Neuronal stem cell (in vitro differentiated cells): ENCODE measurements at regions not wholly inside any gene's neighbourhood (a gene's known extent, or its start where the extent isn't known, plus 50 kb on each side); places are given as distances from the start of the nearest gene placed in this dataset.

ENCODE experiments used
- DNase-seq: peaks from one replicate; pipeline ENCODE4 v3.0.0-alpha.2; 2013; ENCODE audit warnings: low spot score
- H2AFZ ChIP-seq: one replicate; pipeline ENCODE4 v1.6.1; 2013; ENCODE audit warnings: mild to moderate bottlenecking, low read length, inconsistent platforms
- H2AK5ac ChIP-seq: 2 replicates; pipeline ENCODE4 v1.6.1; 2013; ENCODE audit warnings: low read depth, mild to moderate bottlenecking, inconsistent platforms, low read length, moderate library complexity, mixed read lengths
- H2BK120ac ChIP-seq: 2 replicates; pipeline ENCODE4 v1.6.1; 2013; ENCODE audit warnings: low read depth, mild to moderate bottlenecking, inconsistent platforms, low read length, moderate library complexity, mixed read lengths
- H2BK12ac ChIP-seq: one replicate; pipeline ENCODE4 v1.6.1; 2013; ENCODE audit warnings: low read length, inconsistent platforms
- H2BK15ac ChIP-seq: 2 replicates; pipeline ENCODE4 v1.6.1; 2013; ENCODE audit warnings: mild to moderate bottlenecking, low read length, inconsistent platforms, mixed read lengths
- H2BK5ac ChIP-seq: one replicate; pipeline ENCODE4 v1.6.1; 2013; ENCODE audit warnings: inconsistent platforms, mild to moderate bottlenecking, low read length, moderate library complexity
- H3K14ac ChIP-seq: one replicate; pipeline ENCODE4 v1.6.1; 2013; ENCODE audit warnings: low read length, inconsistent platforms
- H3K18ac ChIP-seq: 2 replicates; pipeline ENCODE4 v1.6.1; 2013; ENCODE audit warnings: low read length, inconsistent platforms
- H3K23ac ChIP-seq: 2 replicates; pipeline ENCODE4 v1.6.1; 2013; ENCODE audit warnings: low read depth, mild to moderate bottlenecking, mixed read lengths, low read length, inconsistent platforms; ENCODE audit not compliant: poor library complexity
- H3K27ac ChIP-seq: replicated peaks from 3 replicates; pipeline ENCODE4 v1.5.1; 2013; ENCODE audit warnings: low read length, inconsistent platforms
- H3K27me3 ChIP-seq, 3 experiments: 2 replicates each; pipeline ENCODE4 v1.6.1; 2013; ENCODE audit warnings: low read length in 3 of 3, mild to moderate bottlenecking in 2 of 3, inconsistent platforms in 1 of 3, low read depth in 1 of 3, mixed read lengths in 1 of 3, moderate library complexity in 1 of 3; ENCODE audit not compliant: control insufficient read depth in 3 of 3, insufficient read depth in 3 of 3
- H3K36me3 ChIP-seq, 2 donors: replicated peaks in 1 of 2; 2 replicates each; pipeline ENCODE4 v1.6.1; 2013; ENCODE audit warnings: low read length in 2 of 2; ENCODE audit not compliant: control insufficient read depth in 2 of 2, insufficient read depth in 2 of 2
- H3K4ac ChIP-seq: 2 replicates; pipeline ENCODE4 v1.6.1; 2013; ENCODE audit warnings: inconsistent platforms, mild to moderate bottlenecking, low read length, moderate library complexity
- H3K4me1 ChIP-seq, 2 donors: 1 replicate in 1 of 2; 2 replicates in 1 of 2; pipeline ENCODE4 v1.6.1; 2013; ENCODE audit warnings: low read length in 2 of 2, low read depth in 1 of 2; ENCODE audit not compliant: control insufficient read depth in 2 of 2, insufficient read depth in 1 of 2
- H3K4me2 ChIP-seq: one replicate; pipeline ENCODE4 v1.6.1; 2013; ENCODE audit warnings: mild to moderate bottlenecking, low read length, inconsistent platforms; ENCODE audit not compliant: insufficient read depth, poor library complexity, severe bottlenecking
- H3K4me3 ChIP-seq, 2 donors: 2 replicates each; pipeline ENCODE4 v1.5.1; 2013; ENCODE audit warnings: low read length in 2 of 2, mild to moderate bottlenecking in 2 of 2, inconsistent platforms in 1 of 2, moderate library complexity in 1 of 2
- H3K79me1 ChIP-seq: one replicate; pipeline ENCODE4 v1.6.1; 2013; ENCODE audit warnings: low read depth, mild to moderate bottlenecking, inconsistent platforms, low read length, moderate library complexity
- H3K9ac ChIP-seq: one replicate; pipeline ENCODE4 v1.6.1; 2013; ENCODE audit warnings: mild to moderate bottlenecking, low read depth, low read length, inconsistent platforms; ENCODE audit not compliant: poor library complexity
- H3K9me3 ChIP-seq, 2 donors: replicated peaks in 1 of 2; 2 replicates each; pipeline versions ENCODE3 to v1.6.1; 2013; ENCODE audit warnings: low read length in 2 of 2, mild to moderate bottlenecking in 2 of 2, inconsistent platforms in 1 of 2, low read depth in 1 of 2, mixed read lengths in 1 of 2, moderate library complexity in 1 of 2; ENCODE audit not compliant: control insufficient read depth in 2 of 2, insufficient read depth in 1 of 2
- H4K8ac ChIP-seq: one replicate; pipeline ENCODE4 v1.6.1; 2013; ENCODE audit warnings: low read depth, mild to moderate bottlenecking, inconsistent platforms, low read length, moderate library complexity
- H4K91ac ChIP-seq: one replicate; pipeline ENCODE4 v1.6.1; 2013; ENCODE audit warnings: low read length, low read depth, mild to moderate bottlenecking, inconsistent platforms; ENCODE audit not compliant: poor library complexity
- WGBS, 2 donors: extraction: QIAGEN DNeasy Blood & Tissue Kit; methylation state at CpG; one replicate each; pipeline ENCODE4 v1.1.7; 2013; ENCODE audit warnings: missing lambda C conversion rate in 2 of 2, mixed read lengths in 1 of 2; ENCODE audit not compliant: insufficient read length in 2 of 2, insufficient replicate concordance in 1 of 2; ENCODE audit errors: extremely low coverage in 2 of 2; 5-methylcytosine and 5-hydroxymethylcytosine counted together

DNA sequence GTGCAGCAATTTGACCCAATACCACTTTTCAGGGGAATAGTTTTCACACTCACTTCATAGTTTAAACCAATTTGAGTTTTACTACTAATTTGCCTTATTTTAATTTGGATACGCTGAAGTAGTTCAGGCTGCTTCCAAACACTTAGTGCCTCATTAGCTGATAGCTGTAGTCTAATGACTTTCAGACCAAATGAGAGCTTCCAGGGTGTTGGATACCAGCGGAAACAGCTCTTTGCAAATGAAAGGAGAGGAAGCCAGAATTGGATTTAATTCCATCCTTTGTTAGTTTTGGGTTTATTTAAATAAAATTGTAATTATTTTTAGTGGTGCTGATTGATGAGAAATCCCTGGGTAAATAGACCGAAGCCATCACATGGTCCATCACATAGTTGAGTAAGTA is 158.3 kb upstream of the SEL1L start:
- Histone ChIP-seq H2AK5ac (no peak overlapping the region), H3K9me3 (no peaks in the 10 kb centered on the region), H3K27ac (no peak overlapping the region), H3K79me1 (no peaks in the 10 kb centered on the region), H3K14ac (no peak overlapping the region), H3K27me3 (no peaks in the 10 kb centered on the region), H2BK5ac (no peak overlapping the region), H3K4me1 (no peaks in the 10 kb centered on the region), H3K4ac (no peak overlapping the region), H4K91ac (no peak overlapping the region), H3K36me3 (no peaks in the 10 kb centered on the region), H3K23ac (no peak overlapping the region), H3K4me2 (no peak overlapping the region), H2BK120ac (no peak overlapping the region), H4K8ac (no peak overlapping the region), H2AFZ (no peak overlapping the region), H3K4me3 (no peak overlapping the region), H3K9ac (no peak overlapping the region), H2BK12ac (no peak overlapping the region), H3K18ac (no peak overlapping the region), H2BK15ac (no peak overlapping the region)
- no CpG with 5 or more reads among the region's 3 CpGs for WGBS, 2 donors
- no peak for DNase-seq

DNA sequence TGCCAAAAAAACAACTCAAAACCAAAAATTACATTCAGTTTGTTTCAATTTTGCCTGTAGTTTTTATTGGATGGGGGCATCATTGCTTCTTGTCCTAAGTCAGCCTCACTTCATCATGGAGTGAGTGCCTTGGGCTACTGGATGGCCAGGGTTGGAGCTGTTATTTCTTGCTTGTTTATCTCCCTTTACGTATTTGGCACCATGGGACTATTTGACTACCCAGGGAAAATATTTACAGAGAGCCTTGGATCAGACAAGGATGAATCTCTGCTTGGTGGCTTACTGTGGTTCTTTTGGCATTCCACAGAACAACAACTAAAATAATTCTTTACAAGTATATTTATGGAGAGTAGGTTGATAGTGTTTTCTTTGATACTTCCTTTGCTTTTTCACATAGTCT is 160.8 kb upstream of the SEL1L start:
- H2BK5ac ChIP-seq, result no peak overlapping the region
- H2BK12ac ChIP-seq, result no peak overlapping the region
- no peak overlapping the region for H3K27ac ChIP-seq
- H4K91ac ChIP-seq, result no peak overlapping the region
- no peak for DNase-seq
- no peak overlapping the region for H3K4me2 ChIP-seq
- H2BK15ac ChIP-seq, result no peak overlapping the region
- H3K27me3 ChIP-seq, result no peaks in the 10 kb centered on the region
- H3K4me3 ChIP-seq, result no peak overlapping the region
- no peaks in the 10 kb centered on the region for H3K9me3 ChIP-seq
- no peak overlapping the region for H3K9ac ChIP-seq
- no peaks in the 10 kb centered on the region for H3K79me1 ChIP-seq
- H2AK5ac ChIP-seq, result no peak overlapping the region
- WGBS, 2 donors, result no CpG with 5 or more reads among the region's 1 CpG
- H3K4ac ChIP-seq, result no peak overlapping the region
- no peak overlapping the region for H3K14ac ChIP-seq
- no peaks in the 10 kb centered on the region for H3K4me1 ChIP-seq
- no peak overlapping the region for H3K23ac ChIP-seq
- no peak overlapping the region for H4K8ac ChIP-seq
- H2BK120ac ChIP-seq, result no peak overlapping the region
- no peak overlapping the region for H3K18ac ChIP-seq
- no peaks in the 10 kb centered on the region for H3K36me3 ChIP-seq
- H2AFZ ChIP-seq, result no peak overlapping the region

GRCh38 chr14:81709681-81710080 is 176.0 kb upstream of the SEL1L start:
- no peaks in the 10 kb centered on the region for H3K4me1 ChIP-seq
- no peak overlapping the region for H2BK5ac ChIP-seq
- H3K9me3 ChIP-seq, result peaks cover 0 to 3% of the 10 kb centered on the region in 2 donors
- H3K18ac ChIP-seq, result no peak overlapping the region
- H4K91ac ChIP-seq, result no peak overlapping the region
- H3K36me3 ChIP-seq, result no peaks in the 10 kb centered on the region
- no peak overlapping the region for H3K4me3 ChIP-seq
- no CpG with 5 or more reads among the region's 6 CpGs for WGBS, 2 donors
- H2BK15ac ChIP-seq, result no peak overlapping the region
- H2BK120ac ChIP-seq, result no peak overlapping the region
- no peak overlapping the region for H3K27ac ChIP-seq
- no peak overlapping the region for H3K4me2 ChIP-seq
- no peaks in the 10 kb centered on the region for H3K27me3 ChIP-seq
- H3K4ac ChIP-seq, result no peak overlapping the region
- no peak overlapping the region for H3K9ac ChIP-seq
- no peak for DNase-seq
- H3K14ac ChIP-seq, result no peak overlapping the region
- H4K8ac ChIP-seq, result no peak overlapping the region
- no peak overlapping the region for H2AK5ac ChIP-seq
- H3K23ac ChIP-seq, result no peak overlapping the region
- no peaks in the 10 kb centered on the region for H3K79me1 ChIP-seq
- no peak overlapping the region for H2AFZ ChIP-seq
- no peak overlapping the region for H2BK12ac ChIP-seq

GRCh38 chr14:81710232-81710845 is 176.7 kb upstream of the SEL1L start:
- no peak overlapping the region for H2BK12ac ChIP-seq
- DNase-seq, result peak; percentile 42
- no peak overlapping the region for H3K4me2 ChIP-seq
- no peaks in the 10 kb centered on the region for H3K36me3 ChIP-seq
- no peak overlapping the region for H3K9ac ChIP-seq
- H4K91ac ChIP-seq, result no peak overlapping the region
- H3K4me3 ChIP-seq, result no peak overlapping the region
- no peak overlapping the region for H3K14ac ChIP-seq
- no peak overlapping the region for H3K27ac ChIP-seq
- no peak overlapping the region for H2AK5ac ChIP-seq
- H4K8ac ChIP-seq, result no peak overlapping the region
- H3K23ac ChIP-seq, result no peak overlapping the region
- no peaks in the 10 kb centered on the region for H3K79me1 ChIP-seq
- no peak overlapping the region for H2AFZ ChIP-seq
- WGBS, 2 donors, result no CpG with 5 or more reads among the region's 2 CpGs
- H3K9me3 ChIP-seq, result no peaks in the 10 kb centered on the region
- no peak overlapping the region for H2BK15ac ChIP-seq
- H3K18ac ChIP-seq, result no peak overlapping the region
- no peaks in the 10 kb centered on the region for H3K27me3 ChIP-seq
- no peaks in the 10 kb centered on the region for H3K4me1 ChIP-seq
- H2BK5ac ChIP-seq, result no peak overlapping the region
- H2BK120ac ChIP-seq, result no peak overlapping the region
- no peak overlapping the region for H3K4ac ChIP-seq
